Fibroblast of villous mesenchyme (primary cell): ENCODE measurements at regions not wholly inside any gene's neighbourhood (a gene's known extent, or its start where the extent isn't known, plus 50 kb on each side); places are given as distances from the start of the nearest gene placed in this dataset.
"Not testable (repeated sequence)": the region's sequence is repeated elsewhere in the genome, so short reads cannot be mapped to it uniquely, and the experiment has no call there.

Source experiments
- DNase-seq: peaks from one replicate; pipeline ENCODE4 v3.0.0-alpha.2; 2010; ENCODE audit warnings: low read depth
- H3K4me3 ChIP-seq: 2 replicates; pipeline ENCODE4 v1.5.1; 2011; ENCODE audit warnings: low read depth, mild to moderate bottlenecking, low read length

DNA sequence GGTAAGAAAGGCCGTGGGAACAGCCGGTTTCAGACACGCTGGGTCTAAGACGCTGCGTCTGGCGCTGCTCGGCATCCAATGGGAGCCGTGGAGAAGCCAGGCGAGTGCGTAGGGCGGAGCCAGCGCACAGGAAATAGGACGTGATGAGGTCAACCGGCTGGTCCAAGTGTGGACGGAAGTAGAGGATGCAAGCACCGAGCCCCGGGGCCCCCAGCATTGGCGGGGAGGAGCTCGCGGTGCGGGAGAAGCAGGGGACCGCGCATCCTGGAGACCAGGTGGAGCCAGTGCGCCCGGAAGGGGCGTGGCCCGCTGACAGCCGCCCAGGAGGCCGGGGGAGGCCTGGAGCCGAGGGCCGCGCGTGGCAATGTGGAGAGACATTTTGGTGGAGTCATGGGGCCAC, 3976.1 kb upstream of the TPTE start:
- H3K4me3 ChIP-seq, DNase-seq: not testable (repeated sequence)

DNA sequence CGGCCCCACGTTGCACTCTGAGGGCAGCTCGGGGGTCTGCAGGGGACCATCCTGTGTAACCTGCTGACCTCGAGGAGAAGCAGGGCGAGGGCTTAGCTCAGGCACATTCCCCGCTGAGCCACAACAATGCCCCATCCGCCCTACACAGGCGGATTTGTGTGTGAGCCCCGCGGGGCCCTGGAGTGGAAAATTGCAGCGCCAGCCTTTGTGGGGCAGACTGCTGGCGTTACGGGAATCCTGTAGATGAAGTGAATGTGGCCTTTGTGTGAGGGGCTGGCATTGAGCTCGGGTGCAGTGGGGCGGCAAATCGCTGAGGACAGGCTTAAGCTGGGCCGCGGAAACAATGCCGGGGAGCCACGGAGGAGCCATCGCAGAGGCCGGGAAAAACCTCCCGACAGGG, 3970.3 kb upstream of the TPTE start:
- DNase-seq, H3K4me3 ChIP-seq: not testable (repeated sequence)

DNA sequence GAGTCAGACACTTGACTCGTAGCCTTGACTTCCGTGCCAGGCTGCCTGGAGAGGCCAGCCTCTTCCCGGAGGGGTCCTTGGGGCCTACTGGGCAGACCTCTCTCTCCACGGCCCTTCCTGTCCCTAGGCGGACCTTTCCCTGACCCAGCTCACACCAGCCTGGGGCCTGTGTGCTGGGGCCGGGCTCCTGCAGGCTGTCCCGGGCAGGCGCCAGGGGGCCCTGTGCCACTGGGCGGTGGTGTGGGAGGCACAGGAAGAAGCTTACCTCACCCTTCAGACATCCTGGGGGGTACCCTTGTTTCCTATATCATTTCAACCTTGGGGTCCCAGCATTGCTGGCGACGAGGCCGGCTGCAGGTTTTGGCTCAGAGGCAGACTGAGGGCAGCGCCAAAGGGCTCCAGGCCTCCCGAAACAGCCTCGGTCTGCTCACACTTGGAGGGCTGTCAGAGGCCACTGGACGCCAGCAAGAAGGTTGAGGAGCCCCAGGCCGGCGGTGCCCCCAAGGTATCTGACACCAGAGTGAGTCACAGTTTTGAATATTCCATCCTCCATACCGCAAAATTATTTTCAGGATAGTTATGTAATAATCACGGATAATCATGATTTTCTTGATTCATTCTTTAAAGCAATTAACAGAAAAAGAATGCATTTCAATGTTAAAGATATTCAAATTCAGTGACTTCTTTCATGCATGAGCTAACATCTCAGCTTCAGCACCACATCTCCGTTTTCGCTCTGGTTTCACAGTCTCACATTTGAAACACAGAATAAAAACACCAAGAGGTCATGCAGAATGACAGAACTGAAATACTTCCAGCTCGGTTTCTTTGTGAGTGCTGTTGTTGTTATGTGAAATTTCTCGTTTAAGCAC, 3967.6 kb upstream of the TPTE start:
- H3K4me3 ChIP-seq, DNase-seq: not testable (repeated sequence)

DNA sequence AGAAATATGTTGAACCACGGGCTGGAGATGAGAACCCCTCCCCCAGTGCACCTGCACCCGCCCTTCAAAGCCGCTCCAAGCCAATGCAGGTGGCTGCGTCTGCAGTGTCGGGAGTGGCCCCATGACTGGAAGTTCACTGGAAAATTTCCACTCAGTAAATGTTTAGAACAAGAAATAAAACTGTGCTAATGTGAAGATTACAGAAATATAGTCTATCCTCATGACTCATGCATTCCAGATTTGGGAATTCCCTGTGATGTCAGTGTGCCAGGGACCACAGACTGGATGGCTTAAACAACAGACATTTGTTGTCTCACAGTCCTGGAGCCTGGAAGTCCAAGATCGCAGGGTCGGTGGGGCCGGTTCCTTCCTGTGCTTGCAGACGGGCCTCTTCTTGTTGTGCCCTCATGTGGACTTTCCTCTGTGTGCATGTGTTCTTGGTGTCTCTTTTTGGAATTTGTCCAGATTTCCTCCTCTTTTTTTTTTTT, 3967.0 kb upstream of the TPTE start:
- DNase-seq, H3K4me3 ChIP-seq: not testable (repeated sequence)

DNA sequence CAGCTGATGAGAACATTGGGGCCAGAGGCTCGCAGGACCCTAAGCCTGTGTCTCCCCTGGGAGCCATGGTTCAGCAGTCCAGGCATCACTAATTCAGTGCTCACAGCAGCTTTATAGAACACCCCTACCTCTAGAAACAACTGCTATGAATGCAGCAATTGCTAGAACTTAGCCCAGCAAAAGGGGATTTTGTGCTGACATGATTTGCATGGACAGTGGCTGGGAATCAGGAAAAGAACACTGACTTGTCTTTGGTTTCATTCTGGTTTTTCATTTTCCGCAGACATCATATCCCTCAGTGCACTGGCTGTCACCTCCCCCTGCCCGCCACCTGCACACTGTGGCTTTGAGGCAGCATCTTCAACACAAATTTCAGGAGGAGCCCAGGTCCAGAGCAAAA, 3964.9 kb upstream of the TPTE start:
- DNase-seq, H3K4me3 ChIP-seq: not testable (repeated sequence)

DNA sequence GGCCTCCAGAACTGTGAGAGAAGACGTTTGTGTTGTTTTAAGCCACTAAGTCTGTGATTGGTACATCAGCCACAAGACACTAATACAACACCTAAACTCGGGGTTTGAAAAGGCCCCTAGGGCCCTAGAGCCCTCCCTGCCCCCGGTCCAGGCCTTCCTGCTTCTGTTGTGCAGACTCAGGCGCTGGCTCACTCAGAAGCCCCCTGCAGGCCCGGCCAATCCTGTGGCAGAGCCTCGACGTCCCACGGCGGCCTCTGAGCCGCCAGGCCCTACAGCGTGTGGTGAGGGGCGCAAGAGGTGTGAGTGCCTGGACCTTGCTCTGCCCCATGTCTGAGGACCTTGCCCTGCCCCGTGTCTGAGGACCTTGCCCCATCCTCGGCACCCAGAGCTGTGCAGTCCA, 3964.0 kb upstream of the TPTE start:
- not testable (repeated sequence) for DNase-seq, H3K4me3 ChIP-seq

DNA sequence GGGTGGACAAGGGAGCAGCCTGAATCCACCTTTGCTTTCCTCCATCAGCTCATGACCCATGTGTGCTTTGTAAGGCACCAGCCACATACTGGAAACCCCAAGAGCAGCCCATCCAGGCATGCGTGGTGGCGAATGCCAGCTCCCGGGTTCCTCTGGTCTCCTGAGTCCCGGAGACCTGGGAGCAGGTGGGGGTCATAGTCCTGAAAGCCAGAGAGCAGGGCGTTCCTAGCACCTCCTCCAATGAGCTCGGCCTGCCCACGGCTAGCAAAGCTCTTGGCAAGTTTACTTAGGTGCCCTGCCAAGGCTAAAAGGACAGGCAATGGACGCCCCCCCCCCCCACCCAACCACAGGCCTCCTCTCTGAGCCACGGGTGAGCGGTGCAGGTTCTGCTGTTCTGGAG, 3960.2 kb upstream of the TPTE start:
- DNase-seq, H3K4me3 ChIP-seq: not testable (repeated sequence)

DNA sequence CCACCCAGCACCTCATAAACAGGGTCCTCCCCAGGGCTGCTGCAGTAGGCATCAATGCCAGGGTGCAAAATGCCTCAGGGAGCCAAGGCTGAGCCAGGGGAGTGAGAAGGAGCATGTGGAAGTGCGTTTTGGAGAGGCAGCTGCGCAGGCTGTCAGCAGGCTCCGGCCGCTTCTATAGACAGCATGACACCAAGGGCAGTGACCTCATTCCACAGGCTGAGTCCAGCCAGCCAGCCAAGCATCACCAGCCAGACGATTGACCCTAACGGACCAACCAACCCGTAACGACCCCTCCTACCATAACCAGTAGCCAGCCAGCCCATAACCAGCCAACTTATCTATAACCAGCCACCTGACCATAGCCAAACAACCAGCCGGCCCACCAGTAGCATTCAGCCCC, 3959.8 kb upstream of the TPTE start:
- not testable (repeated sequence) for DNase-seq, H3K4me3 ChIP-seq

DNA sequence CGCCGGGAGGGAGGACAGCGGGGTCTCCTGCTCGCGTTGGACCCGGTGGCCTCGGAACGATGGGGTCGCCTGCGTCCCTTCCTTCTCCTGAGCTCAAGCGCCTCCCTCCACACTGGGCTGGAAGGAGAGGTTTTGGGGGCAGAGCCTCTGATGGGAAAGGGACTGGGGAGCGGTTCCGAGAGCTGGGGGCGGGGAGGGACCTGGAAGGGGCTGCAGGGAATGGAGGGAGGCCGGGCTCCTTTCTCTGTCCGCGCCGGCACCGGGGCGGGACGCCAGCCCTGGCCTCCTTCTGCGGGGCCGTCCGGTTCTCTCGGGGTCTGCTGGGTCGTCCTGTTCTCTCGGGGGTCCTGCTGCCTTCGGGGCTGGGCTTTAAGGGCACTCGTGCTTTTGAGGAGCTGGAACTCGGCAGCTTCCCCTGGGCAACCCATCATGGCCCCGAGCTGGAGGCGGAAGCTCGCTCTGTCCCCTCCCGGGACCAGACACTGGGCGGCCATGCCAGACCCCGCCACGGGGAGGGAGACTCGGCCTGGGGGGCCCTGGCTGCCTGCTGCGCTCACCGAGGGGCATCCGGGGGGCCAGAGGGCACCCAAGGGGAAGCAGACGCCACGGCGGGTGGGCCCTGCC, 3956.7 kb upstream of the TPTE start:
- H3K4me3 ChIP-seq, DNase-seq: not testable (repeated sequence)

DNA sequence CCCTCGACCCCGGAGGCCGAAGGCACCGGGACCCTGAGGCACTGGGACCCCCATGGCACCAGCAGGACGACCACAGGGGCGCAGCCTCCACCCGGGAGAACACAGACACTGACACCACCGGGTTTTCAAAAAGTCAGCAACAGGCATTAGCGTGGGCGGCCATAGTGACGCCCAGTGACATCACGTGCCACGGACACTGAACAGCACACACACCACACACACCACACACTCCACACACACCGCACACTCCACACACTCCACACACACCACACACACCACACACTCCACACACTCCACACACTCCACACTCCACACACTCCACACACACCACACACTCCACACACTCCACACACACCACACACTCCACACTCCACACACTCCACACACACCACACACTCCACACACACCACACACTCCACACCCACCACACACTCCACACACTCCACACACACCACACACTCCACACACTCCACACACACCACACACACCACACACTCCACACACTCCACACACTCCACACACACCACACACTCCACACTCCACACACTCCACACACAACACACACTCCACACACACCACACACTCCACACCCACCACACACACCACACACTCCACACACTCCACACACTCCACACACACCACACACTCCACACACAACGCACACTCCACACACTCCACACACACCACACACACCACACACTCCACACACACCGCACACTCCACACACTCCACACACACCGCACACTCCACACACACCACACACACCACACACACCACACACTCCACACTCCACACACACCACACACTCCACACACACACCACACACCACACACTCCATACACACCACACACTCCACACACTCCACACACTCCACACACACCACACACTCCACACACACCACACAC, 3955.9 kb upstream of the TPTE start:
- H3K4me3 ChIP-seq, DNase-seq: not testable (repeated sequence)

DNA sequence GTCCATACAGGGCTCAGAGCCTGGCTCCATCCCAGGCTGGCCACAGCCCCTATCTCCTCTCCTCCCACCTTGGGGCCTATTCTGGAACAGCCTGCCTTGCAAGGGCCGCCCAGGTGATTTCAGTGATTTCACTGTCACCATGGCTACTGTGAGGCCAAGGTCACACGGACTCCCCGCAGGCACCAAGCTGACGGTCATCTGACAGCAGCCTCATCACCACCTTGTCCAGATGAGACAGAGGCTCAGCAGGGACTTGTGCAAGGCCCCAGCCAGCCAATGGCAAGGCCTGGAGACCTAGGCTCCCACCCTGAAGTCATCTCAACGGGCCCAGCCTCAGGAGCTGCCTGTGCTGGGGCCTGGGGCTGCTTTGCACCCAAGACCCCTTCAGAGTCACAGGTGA, 3953.8 kb upstream of the TPTE start:
- DNase-seq, H3K4me3 ChIP-seq: not testable (repeated sequence)

DNA sequence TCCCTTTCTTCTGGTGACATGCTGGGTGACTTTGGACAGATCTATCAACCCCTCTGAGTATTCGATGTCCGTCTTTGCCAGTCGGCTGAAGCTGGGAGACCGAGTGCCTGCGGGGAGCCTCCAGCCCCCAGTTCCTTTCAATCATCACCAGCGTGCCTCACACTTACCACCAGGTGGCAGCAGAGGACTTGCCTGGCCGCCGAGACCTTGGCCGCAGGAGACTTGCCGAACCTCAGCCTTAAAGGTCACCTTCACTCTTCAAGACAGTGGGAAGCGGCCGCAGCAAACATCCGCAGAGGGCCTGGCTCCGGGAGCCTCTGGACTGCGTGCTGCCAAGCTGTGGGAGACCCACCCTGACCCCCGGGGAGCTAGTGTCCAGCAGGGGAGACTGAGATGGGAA, 3952.2 kb upstream of the TPTE start:
- not testable (repeated sequence) for DNase-seq, H3K4me3 ChIP-seq

DNA sequence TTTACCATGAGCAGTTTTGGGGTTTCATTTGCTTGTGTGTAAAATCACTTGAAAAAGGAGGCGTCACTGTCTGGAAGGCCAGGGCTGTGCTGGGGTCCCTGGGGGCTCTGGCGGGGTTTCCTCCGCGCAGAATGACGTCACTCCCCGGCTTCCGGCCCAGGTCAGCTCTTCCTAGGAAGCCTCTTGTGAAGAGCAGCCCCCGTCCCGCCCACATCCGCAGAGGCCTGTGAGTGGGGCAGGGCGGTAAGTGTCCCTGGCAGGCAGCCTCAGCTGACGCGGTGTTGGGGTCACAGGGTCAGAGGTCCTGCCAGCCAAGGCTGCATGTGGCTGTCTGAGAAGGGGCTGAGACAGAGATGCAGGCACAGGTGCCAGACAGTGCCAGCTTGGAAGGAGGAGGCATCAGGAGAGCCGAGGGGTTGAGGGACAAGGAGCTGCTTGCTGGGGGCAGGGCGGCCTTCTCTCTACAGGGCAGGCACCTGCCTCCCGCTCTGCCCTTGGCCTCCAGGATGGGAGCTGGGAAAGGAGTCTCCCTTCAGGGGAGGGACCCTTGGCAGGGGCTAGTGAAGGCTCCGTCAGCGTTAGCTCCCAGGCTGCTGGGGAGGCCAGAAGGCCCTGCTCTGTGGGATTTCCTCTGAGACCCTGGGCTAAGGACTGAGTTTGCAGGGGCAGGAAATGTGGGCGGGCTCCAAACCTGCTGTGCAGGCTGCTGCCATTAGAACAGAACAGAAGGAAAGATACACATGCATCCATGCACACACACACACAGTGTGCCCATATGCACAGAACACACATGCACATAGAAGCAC, 3951.6 kb upstream of the TPTE start:
- H3K4me3 ChIP-seq, DNase-seq: not testable (repeated sequence)

DNA sequence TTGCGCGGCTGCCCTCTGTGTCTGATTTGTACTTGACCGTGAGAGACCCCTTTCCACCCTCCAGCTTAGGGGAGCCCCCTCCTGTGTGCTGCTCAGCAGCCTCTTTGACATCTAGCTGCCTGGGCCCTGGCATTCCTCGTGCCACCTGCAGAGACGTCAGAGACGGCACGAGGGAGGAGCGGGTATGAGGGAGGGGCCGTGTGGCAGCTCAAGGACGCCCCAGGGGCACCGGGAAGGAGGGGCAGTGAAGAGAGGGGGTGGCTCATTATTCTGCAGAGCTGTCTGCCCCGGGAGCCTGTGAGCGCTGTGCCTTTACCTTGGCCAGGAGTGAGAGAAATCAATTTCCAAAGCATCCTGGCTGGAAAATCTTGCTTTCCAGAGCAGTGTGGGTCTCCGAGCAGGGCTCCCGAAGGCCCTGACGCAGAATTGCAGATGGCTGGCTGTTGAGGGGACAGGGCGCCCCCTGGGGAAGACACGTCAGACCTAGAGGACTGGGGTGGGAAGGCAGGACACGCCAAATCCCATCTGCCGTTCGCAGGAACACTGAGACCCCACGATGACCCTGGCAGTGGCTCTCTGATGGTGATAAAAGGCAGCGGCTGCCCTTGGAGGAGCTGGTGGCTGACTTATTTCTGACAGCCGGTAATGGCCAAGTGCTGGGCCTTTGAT, 3950.5 kb upstream of the TPTE start:
- H3K4me3 ChIP-seq, DNase-seq: not testable (repeated sequence)

DNA sequence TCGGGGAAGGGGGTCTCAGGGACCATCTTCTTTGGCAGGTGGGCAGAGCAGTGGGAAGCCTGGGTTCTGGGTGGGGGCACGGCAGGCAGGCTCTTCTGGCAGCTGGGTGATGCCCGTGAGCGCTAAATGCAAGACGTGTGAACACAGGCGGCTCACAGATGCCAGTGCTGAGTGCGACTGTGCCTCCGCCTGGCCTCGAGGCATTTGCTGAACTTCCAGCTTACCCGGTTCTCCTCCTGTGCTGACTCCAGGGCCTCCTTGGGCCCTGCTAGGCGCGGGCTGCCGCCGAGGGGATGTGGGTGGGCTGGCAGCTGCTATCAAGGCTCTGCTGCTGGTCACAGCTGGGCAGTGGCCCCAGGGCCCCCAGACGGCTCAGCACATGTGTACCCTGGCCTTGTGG, 3947.8 kb upstream of the TPTE start:
- not testable (repeated sequence) for DNase-seq, H3K4me3 ChIP-seq

DNA sequence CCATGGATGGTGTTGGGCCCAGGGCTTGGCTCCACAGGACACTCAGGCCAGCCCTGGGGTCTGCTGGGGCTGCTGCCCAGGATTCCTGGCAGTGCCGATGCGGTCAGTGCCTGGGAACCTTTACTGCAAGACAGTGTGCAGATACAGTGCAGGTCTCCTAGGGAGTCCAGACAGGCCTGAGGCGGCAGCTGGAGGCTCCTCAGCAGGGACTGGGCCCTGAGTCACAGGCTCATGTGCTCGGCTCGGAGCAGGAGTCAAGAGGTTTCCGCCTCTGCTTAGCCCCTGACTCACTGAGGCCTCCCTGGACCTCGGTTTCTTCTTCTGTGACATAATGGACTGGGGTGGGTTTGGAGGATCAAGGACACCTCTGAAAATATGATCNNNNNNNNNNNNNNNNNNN, 3941.6 kb upstream of the TPTE start:
- not testable (repeated sequence) for H3K4me3 ChIP-seq, DNase-seq
